ENCODE measurements at regions not wholly inside any gene's neighbourhood (a gene's known extent, or its start where the extent isn't known, plus 50 kb on each side); places are given as distances from the start of the nearest gene placed in this dataset.
"Not testable (repeated sequence)": the region's sequence is repeated elsewhere in the genome, so short reads cannot be mapped to it uniquely, and the experiment has no call there.

DNA sequence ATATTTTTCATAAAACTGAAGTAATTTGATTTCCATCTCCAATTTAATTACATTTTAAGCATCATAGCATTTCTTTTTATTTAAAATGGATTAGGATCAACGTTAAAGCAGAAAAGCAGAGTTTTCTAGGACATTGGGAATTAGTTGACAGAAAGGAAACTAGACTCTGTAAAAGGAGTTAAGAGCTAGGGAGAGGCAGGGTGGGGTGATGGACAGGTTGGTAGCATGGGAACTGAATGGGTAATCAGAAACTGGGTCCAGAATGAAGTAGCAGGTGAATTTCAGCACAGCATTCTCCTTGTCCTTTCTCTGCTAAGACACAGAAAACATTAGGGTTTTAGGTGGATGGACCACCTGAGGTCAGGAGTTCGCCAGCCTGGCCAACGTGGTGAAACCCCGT, 97.6 kb downstream of the ANAPC4 start:
- DNase-seq (ENCODE audit: low read depth), result no peak

DNA sequence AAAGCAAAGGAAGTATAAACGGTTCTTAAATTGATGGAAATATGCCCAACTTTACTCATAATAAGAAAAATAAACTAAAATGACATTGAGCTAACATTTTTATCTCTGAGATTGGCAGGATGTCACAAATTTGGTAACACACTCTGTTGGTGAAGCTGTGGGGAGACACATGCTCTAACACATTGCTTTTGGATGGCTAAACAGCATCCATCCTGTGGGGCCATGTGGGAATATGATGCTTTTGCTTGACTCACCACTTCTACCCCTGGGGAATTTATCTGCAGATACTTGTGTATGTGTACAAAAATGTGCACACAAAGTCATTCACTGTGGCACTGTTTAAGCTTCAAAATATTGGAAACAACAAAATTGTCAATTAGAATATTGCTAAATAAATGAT, 100.2 kb downstream of the ANAPC4 start:
- DNase-seq (ENCODE audit: low read depth), result no peak

DNA sequence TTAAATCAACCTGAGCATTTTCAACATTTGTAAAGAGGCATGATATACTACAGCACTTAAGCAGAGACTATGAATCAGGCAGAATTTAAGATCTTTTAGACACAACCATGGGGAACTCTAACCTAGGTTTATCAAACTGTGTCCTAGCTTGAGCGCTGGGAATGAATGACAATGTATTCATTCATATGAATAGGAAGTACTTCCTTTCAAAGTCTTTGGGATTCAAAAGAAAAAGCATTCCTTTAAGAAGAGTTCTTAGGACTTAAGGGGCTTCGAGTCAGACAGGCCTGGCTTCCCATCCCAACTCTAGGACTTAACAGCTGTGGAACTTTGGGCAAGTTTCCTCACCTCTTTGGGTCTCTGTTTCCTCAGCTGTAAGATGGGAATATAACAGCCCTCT, 104.6 kb downstream of the ANAPC4 start:
- no peak for DNase-seq (ENCODE audit: low read depth)

DNA sequence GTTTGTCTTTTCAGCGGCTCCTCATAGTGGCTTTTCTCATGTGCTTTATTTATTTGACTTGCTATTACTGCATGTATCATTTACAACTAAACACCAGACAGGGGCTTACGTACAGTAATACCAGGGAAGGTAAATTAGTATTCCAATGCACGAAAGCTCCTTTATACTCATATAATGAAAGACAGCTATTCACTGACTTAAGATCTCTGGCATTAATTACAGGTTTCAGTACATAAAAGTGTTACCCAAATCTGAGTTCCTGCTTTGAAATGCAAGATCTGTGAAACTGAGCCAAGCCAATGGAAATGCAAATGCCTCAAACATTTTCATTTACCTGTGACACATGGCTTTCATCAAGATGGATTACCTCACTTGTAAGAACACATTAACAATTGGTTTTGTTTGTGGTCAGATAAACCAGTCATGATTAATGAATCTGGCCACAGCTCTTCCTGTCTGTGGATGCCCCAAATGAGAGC, 107.2 kb downstream of the ANAPC4 start:
- DNase-seq (ENCODE audit: low read depth), result peak; percentile 92

DNA sequence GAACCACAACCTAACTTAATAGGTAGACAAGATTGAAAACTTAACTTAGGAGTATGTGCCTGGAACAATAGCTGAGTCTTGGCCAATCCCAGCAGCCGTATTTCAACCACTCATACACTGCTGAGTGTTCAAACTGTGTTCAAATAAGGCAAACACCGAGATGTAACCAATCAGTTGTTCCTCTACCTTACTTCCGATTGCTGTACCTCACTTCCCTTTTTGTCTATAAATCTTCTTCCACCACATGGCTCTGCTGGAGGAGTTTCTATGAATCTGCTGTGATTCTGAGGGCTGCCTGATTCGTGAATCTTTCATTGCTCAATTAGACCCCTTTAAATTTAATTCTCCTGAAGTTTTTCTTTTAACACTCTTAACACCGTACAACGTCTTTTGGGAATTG, 108.0 kb downstream of the ANAPC4 start:
- DNase-seq (ENCODE audit: low read depth), result no peak

DNA sequence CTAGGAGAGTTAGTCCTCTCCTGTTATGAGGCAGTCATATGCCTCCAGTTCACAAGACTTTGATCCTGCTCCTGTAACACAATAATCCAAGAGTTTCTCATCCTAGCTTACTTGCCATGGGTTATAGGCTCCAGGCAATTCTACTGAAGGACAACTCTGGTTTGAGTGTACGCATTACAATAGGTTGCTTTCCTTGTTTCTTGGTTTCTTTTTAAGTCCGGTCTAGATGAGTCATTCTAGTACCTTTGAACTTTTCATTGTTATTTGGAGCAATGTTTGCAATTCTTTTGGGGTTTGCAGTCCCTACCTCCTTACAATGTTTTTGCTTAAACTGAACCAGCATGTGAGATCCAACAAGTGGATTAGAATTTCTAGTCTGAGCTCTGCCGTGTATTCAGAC, 109.1 kb downstream of the ANAPC4 start:
- DNase-seq (ENCODE audit: low read depth), result peak; percentile 98

GRCh38 chr4:25487155-25487554, 110.1 kb downstream of the ANAPC4 start:
- no peak for DNase-seq (ENCODE audit: low read depth)

DNA sequence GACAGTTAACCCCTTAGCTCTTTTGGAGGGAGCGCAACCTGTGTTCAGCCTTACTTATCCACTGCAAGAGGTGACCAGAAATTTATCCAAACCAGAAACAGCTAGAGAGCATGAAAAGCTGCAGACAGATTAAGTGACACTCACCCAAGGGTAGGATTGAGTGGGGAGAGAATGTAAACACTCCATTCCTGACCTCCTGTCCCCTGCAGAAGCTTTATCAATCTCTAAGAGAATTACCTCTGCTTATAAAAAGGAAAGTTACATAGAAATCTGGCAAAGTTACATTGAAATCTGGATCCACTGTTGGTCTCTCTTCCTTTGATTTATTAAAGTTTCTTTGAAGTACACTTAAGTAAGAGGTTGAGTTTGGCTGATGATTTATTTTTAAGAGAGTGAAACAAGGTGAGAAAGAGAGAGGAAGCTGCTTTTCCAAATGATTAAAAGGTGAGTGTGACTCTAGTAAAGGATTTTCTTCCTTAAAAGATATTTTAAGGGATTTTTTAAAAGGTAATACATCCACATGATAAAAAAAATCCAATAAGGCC, 112.3 kb downstream of the ANAPC4 start:
- no peak for DNase-seq (ENCODE audit: low read depth)

GRCh38 chr4:25493466-25493865, 116.4 kb downstream of the ANAPC4 start:
- DNase-seq (ENCODE audit: low read depth), result no peak

DNA sequence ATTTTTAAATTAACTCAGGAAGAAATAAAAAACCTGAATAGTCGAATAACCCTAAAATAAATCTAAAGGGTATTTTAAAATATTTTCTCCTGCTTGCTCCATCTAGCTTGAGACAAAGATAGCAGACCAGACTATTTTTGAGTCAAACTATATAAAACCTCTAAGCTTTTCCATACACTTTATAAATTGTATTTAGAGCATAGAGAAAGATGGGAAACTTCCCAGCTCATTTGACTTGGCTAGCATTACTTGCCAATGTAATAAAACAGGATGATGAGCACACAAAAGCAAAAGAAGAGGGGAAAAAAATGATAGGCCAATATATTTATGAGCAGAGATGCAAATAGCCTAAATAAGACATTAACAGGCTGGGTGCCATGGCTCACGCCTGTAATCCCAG, 117.1 kb downstream of the ANAPC4 start:
- DNase-seq (ENCODE audit: low read depth), result no peak

DNA sequence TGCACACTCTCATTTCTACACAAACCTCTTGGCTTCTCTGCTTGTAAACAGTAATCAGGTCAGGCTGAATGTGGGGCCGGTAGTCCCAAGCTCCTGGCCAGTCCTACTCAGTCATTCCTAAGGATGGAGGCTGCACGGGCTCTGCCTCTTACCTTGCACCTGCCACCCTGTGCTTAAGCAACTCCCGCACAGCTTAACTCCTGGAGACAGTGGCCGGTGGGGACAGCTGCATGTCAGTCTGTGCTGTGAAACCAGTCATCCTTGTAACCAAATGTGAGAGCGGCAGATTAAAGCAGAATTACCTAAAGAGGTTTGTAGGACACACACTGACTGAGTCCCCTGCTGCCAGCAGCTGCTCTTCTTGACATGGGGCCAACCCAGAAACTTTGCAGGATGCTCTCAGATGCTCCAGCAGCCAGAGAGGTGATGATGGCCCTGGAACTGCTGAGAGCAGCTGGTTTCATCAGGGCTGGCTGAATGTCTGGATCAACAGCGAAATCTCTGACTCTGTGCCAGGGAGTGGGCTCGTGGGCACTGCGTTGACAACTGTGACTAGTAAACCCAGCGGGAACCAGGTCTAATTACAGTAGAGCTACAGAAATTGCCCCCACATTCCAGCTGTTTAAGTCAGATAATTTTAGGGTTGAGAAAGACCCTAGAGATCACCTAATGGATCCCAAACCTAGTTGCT, 123.7 kb downstream of the ANAPC4 start:
- no peak for DNase-seq (ENCODE audit: low read depth)

DNA sequence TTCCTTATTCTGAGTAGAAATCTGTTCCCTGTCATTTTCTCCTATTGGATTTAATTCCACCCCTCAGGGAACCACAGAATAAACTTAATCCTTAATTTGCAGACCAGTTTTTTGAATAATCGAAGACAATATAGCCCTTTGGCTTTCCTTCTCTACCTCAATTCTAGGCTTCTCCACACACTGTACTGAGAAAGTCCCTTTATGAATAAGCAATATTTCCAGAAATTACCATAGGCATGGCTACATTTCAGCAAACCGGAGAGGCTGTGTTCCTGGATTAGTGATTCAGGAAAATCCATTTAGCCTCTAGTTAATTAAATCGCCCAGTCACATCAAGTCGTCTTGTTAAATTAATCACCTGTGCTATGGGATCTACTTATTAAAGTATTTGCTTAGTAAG, 125.1 kb downstream of the ANAPC4 start:
- peak; percentile 26 for DNase-seq (ENCODE audit: low read depth)

DNA sequence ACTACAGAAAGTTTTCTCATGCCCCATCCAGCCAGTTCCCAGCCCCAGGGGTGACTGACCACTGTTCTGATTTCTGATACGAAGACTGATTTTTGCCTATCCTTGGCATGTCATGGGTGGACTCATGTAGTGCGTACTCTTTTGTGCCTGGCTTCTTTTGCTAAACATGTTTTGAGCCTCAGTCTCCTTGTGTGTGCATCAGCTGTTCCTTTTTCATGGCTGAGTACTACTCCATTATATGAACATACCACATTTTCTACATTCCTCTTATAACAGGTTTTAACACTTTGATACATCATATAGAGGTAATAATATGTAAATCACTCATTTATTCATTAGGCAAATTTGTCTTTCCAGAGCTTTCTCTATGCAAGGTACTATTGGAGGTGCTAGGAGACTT, 126.7 kb downstream of the ANAPC4 start:
- no peak for DNase-seq (ENCODE audit: low read depth)

DNA sequence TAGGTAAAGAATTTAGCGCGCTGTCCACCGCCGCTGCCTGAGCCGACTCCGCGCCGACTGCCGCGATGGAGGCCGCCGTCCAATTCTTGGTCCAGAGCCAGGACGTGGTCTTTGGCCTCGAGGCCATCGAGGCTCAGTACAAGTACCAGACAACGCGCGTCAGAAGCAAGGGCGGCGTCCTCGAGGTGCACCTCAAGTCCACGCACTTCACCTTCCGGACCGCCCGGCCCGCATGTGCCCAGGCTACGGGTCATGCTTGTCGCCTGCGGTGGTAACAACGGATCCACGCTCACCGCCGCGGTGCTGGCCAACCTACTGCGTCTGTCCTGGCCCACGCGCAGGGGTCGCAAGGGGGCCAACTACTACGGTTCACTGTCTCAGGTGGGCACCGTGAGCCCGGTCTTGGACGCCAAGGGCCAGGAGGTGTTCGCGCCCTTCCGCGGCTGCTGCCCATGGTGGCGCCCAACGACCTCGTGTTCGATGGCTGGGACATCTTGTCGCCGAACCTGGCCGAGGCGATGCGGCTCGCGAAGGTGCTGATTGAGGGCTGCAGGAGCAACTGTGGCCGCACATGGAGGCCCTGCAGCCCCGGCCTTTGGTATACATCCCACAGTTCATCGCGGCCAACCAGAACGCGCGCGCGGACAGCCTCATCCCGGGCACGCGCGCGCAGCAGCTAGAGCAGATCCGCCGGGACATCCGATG, 128.0 kb downstream of the ANAPC4 start:
- no peak for DNase-seq (ENCODE audit: low read depth)

GRCh38 chr4:25505637-25505991, 128.6 kb downstream of the ANAPC4 start:
- no peak for DNase-seq (ENCODE audit: low read depth)

DNA sequence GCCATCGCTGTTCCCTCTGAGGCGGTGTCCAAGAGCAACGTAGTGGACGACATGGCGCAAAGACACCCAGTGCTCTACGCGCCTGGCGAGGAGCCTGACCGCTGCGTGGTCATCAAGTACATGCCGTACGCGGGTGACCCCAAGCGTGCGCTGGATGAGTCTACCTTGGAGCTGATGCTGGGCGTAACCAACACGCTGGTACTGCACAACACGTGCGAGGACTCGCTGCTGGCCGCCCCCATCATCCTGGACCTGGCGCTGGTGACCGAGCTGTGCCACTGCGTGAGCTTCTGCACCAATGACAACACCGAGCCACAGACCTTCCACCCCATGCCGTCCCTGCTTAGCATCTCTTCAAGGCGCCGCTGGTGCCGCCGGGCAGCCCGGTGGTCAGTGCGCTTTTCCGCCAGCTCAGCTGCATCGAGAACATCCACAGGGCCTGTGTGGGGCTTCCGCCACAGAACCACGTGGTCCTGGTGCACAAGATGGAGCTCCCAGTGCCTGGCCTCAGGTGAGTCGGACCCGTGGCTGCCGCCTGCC, 129.0 kb downstream of the ANAPC4 start:
- DNase-seq (ENCODE audit: low read depth), result no peak

DNA sequence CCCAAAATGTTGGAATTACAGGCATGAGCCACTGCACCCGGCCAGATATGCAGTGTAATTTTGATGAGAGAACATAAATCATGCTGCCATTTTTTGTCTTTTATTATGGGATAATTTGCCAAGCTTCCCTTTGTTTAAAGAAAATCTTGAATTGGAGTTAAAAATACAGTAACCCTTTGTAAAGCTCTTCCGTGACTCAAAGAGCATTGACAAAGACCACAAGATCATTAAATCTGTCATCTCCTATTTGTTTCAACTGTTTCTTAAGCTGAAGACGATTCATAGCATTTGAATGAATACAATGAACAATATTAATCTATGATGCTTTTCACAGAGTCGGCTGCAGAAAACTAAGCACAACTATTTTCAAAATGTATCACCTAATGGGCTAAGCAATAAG, 132.6 kb downstream of the ANAPC4 start:
- DNase-seq (ENCODE audit: low read depth), result no peak

- DNase-seq (ENCODE audit: low read depth), result not testable (repeated sequence)
Measured at GRCh38 chr4:25511823-25512222, 134.8 kb downstream of the ANAPC4 start.

DNA sequence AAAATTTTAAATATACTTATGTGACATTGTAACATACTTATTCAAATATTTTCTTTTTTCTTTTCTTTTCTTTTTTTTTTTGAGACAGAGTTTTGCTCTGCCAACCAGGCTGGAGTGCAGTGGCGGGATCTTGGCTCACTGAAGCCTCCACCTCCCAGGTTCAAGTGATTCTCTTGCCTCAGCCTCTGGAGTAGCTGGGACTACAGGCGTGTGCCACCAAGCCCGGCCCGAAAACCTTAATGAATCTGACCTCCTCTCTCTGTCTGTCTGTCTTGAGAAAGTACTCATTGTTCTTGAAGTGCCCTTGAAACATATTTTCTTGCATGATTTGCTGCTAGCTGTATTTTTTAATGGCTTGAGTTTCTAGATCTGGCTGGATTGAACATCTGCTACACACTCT, 136.8 kb downstream of the ANAPC4 start:
- DNase-seq (ENCODE audit: low read depth), result no peak

- peak; percentile 75 for DNase-seq (ENCODE audit: low read depth)
Measured at GRCh38 chr4:25523405-25523804, 132.2 kb upstream of the SLC34A2 start.

GRCh38 chr4:25524663-25525062, 131.0 kb upstream of the SLC34A2 start:
- DNase-seq (ENCODE audit: low read depth), result peak; percentile 47

GRCh38 chr4:25525896-25526295, 129.8 kb upstream of the SLC34A2 start:
- no peak for DNase-seq (ENCODE audit: low read depth)

GRCh38 chr4:25527034-25527433, 128.6 kb upstream of the SLC34A2 start:
- no peak for DNase-seq (ENCODE audit: low read depth)

All from renal cortical epithelial cell (primary cell).